ENCODE measurements at regions not wholly inside any gene's neighbourhood (a gene's known extent, or its start where the extent isn't known, plus 50 kb on each side); places are given as distances from the start of the nearest gene placed in this dataset.

GRCh38 chr13:107220245-107220644 lies 652.3 kb upstream of the ARGLU1 start:
- DNase-seq (ENCODE audit: low read depth in 1 of 2, low spot score in 1 of 2) = no peak

- no peak for DNase-seq (ENCODE audit: low read depth in 1 of 2, low spot score in 1 of 2)
These were observed 649.3 kb upstream of the ARGLU1 start for GRCh38 chr13:107217251-107217650.

GRCh38 chr13:107216046-107216755 lies 648.3 kb upstream of the ARGLU1 start:
- no peak for DNase-seq (ENCODE audit: low read depth in 1 of 2, low spot score in 1 of 2)

- no peak for DNase-seq (ENCODE audit: low read depth in 1 of 2, low spot score in 1 of 2)
These were observed 643.1 kb upstream of the ARGLU1 start for GRCh38 chr13:107211073-107211472.

- DNase-seq (ENCODE audit: low read depth in 1 of 2, low spot score in 1 of 2) = no peak
These were observed 642.7 kb upstream of the ARGLU1 start for GRCh38 chr13:107210723-107211030.

GRCh38 chr13:107209824-107210722 lies 642.1 kb upstream of the ARGLU1 start:
- no peak for DNase-seq (ENCODE audit: low read depth in 1 of 2, low spot score in 1 of 2)

GRCh38 chr13:107208889-107209288 lies 641.0 kb upstream of the ARGLU1 start:
- DNase-seq (ENCODE audit: low read depth in 1 of 2, low spot score in 1 of 2) = no peak

GRCh38 chr13:107205318-107206104 lies 637.6 kb upstream of the ARGLU1 start:
- DNase-seq (ENCODE audit: low read depth in 1 of 2, low spot score in 1 of 2) = peak; percentile 7 to 29

GRCh38 chr13:107203146-107203847 lies 635.4 kb upstream of the ARGLU1 start:
- DNase-seq (ENCODE audit: low read depth in 1 of 2, low spot score in 1 of 2) = no peak

GRCh38 chr13:107202371-107203023 lies 634.6 kb upstream of the ARGLU1 start:
- DNase-seq (ENCODE audit: low read depth in 1 of 2, low spot score in 1 of 2) = no peak

- DNase-seq (ENCODE audit: low read depth in 1 of 2, low spot score in 1 of 2) = no peak
These were observed 632.6 kb upstream of the ARGLU1 start for GRCh38 chr13:107200491-107200890.

- DNase-seq (ENCODE audit: low read depth in 1 of 2, low spot score in 1 of 2) = no peak
These were observed 624.4 kb upstream of the ARGLU1 start for GRCh38 chr13:107192289-107192688.

- no peak for DNase-seq (ENCODE audit: low read depth in 1 of 2, low spot score in 1 of 2)
These were observed 622.1 kb upstream of the ARGLU1 start for GRCh38 chr13:107190065-107190464.

GRCh38 chr13:107185889-107186288 lies 618.0 kb upstream of the ARGLU1 start:
- DNase-seq (ENCODE audit: low read depth in 1 of 2, low spot score in 1 of 2) = no peak

GRCh38 chr13:107170270-107170931 lies 602.5 kb upstream of the ARGLU1 start:
- DNase-seq (ENCODE audit: low read depth in 1 of 2, low spot score in 1 of 2) = no peak

GRCh38 chr13:107157271-107157670 lies 589.3 kb upstream of the ARGLU1 start:
- no peak for DNase-seq (ENCODE audit: low read depth in 1 of 2, low spot score in 1 of 2)

- no peak for DNase-seq (ENCODE audit: low read depth in 1 of 2, low spot score in 1 of 2)
These were observed 576.5 kb upstream of the ARGLU1 start for GRCh38 chr13:107144432-107144831.

GRCh38 chr13:107141767-107142166 lies 573.8 kb upstream of the ARGLU1 start:
- no peak for DNase-seq (ENCODE audit: low read depth in 1 of 2, low spot score in 1 of 2)

GRCh38 chr13:107139006-107139405 lies 571.1 kb upstream of the ARGLU1 start:
- DNase-seq (ENCODE audit: low read depth in 1 of 2, low spot score in 1 of 2) = no peak

GRCh38 chr13:107138486-107138885 lies 570.5 kb upstream of the ARGLU1 start:
- no peak for DNase-seq (ENCODE audit: low read depth in 1 of 2, low spot score in 1 of 2)
